Astrocyte (in vitro differentiated cells and primary cell): ENCODE measurements at regions not wholly inside any gene's neighbourhood (a gene's known extent, or its start where the extent isn't known, plus 50 kb on each side); places are given as distances from the start of the nearest gene placed in this dataset.
"Not testable (repeated sequence)": the region's sequence is repeated elsewhere in the genome, so short reads cannot be mapped to it uniquely, and the experiment has no call there.

Experiments
- DNase-seq: peaks from one replicate; pipeline ENCODE4 v3.0.0-alpha.2; 2010; ENCODE audit warnings: low read depth
- FAIRE-seq: peaks from 2 replicates; lab custom pipeline; 2011; peaks lifted over from hg19 to GRCh38; lab: Jason Lieb, UNC
- H2AFZ ChIP-seq: 2 replicates; pipeline ENCODE4 v1.6.0; 2012; ENCODE audit warnings: low read depth, low read length, inconsistent platforms
- H3K27ac ChIP-seq: 2 replicates; pipeline ENCODE4 v1.5.1; 2011; ENCODE audit warnings: low read depth, low read length, inconsistent platforms
- H3K27me3 ChIP-seq: 2 replicates; pipeline ENCODE4 v1.6.0; 2011; ENCODE audit warnings: low read length, inconsistent platforms; ENCODE audit not compliant: insufficient read depth
- H3K36me3 ChIP-seq: 2 replicates; pipeline ENCODE4 v1.5.1; 2011; ENCODE audit warnings: low read length, inconsistent platforms; ENCODE audit not compliant: insufficient read depth
- H3K4me1 ChIP-seq: 2 replicates; pipeline ENCODE4 v1.5.1; 2011; ENCODE audit warnings: low read length, inconsistent platforms; ENCODE audit not compliant: insufficient read depth
- H3K4me2 ChIP-seq: 2 replicates; pipeline ENCODE4 v1.6.0; 2012; ENCODE audit warnings: low read length, inconsistent platforms
- H3K4me3 ChIP-seq: 2 replicates; pipeline ENCODE4 v1.5.1; 2011; ENCODE audit warnings: low read depth, mild to moderate bottlenecking, low read length, inconsistent platforms; ENCODE audit not compliant: insufficient read depth
- H3K79me2 ChIP-seq: 2 replicates; pipeline ENCODE4 v1.6.0; 2012; ENCODE audit warnings: mild to moderate bottlenecking, low read length, inconsistent platforms; ENCODE audit not compliant: insufficient read depth
- H3K9ac ChIP-seq: 2 replicates; pipeline ENCODE4 v1.6.0; 2012; ENCODE audit warnings: mild to moderate bottlenecking, low read length, inconsistent platforms
- H3K9me3 ChIP-seq: 2 replicates; pipeline ENCODE4 v1.5.1; 2012; ENCODE audit warnings: low read depth, mild to moderate bottlenecking, low read length, inconsistent platforms; ENCODE audit not compliant: insufficient read depth
- H4K20me1 ChIP-seq: 2 replicates; pipeline ENCODE4 v1.6.0; 2012; ENCODE audit warnings: low read length, inconsistent platforms; ENCODE audit not compliant: insufficient read depth
- H3K27ac Mint-ChIP-seq: one replicate; pipeline ENCODE4 v1.8.0; 2021; ENCODE audit warnings: mild to moderate bottlenecking, mixed read lengths; ENCODE audit not compliant: unreplicated experiment
- H3K27me3 Mint-ChIP-seq: one replicate; pipeline ENCODE4 v1.8.0; 2021; ENCODE audit warnings: low read depth, mixed read lengths; ENCODE audit not compliant: unreplicated experiment
- H3K36me3 Mint-ChIP-seq: one replicate; pipeline ENCODE4 v1.8.0; 2021; ENCODE audit warnings: low read depth, mixed read lengths; ENCODE audit not compliant: unreplicated experiment
- H3K4me1 Mint-ChIP-seq: one replicate; pipeline ENCODE4 v1.8.0; 2021; ENCODE audit warnings: low read depth, mixed read lengths; ENCODE audit not compliant: unreplicated experiment
- H3K4me3 Mint-ChIP-seq: one replicate; pipeline ENCODE4 v1.8.0; 2021; ENCODE audit warnings: mild to moderate bottlenecking, moderate library complexity, mixed read lengths; ENCODE audit not compliant: unreplicated experiment
- H3K9me3 Mint-ChIP-seq: one replicate; pipeline ENCODE4 v1.8.0; 2021; ENCODE audit warnings: mild to moderate bottlenecking, mixed read lengths; ENCODE audit not compliant: unreplicated experiment
- CTCF ChIP-seq: IDR thresholded peaks from 2 replicates; pipeline ENCODE4 v1.5.1; 2011; ENCODE audit warnings: low read depth, mild to moderate bottlenecking, inconsistent platforms, low read length, moderate library complexity; ENCODE audit not compliant: insufficient read depth
- EZH2 ChIP-seq: IDR thresholded peaks from 2 replicates; pipeline ENCODE4 v1.6.1; 2012; ENCODE audit warnings: mild to moderate bottlenecking, low read length, inconsistent platforms; ENCODE audit not compliant: insufficient read depth

DNA sequence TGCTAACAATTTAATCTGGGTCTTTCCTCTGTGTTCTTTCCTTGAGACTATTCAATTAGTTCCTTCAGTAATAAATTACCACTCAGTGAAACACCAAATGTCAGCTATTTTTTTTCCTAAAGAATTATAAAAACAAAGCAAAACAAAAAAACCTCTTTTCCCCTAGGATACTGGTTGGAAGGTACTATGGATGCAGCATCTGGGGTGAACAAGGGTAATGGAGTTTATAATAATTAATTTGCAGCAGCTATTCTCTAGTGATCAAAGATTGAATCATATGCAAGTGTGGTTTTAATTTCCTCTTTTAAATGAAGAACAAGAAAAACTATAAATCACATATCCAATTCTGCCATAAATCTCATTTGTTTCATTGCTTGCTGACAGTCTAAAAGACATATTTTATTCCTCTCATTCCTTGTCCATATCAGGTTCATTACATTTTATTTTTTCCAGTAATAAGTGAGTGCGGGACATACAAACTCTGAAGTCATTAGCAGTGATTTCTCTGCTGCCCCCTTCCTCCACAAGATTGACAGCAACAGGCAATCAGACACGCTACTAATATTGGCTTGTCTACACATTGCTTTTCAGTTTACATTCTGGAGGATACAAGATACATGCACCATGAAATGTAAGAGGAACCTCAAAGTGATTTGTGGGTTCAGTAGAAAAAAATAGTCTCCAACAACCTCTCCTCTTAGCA is 1093.4 kb upstream of the SLIT2 start:
- no peak overlapping the region for H3K4me3 ChIP-seq
- no peaks in the 10 kb centered on the region for H4K20me1 ChIP-seq
- Mint-ChIP-seq H3K9me3 (peaks cover 13% of the 10 kb centered on the region), H3K36me3 (peaks cover 2% of the 10 kb centered on the region), H3K27ac (no peak overlapping the region), H3K27me3 (no peaks in the 10 kb centered on the region), H3K4me1 (no peaks in the 10 kb centered on the region), H3K4me3 (no peak overlapping the region)
- no peak overlapping the region for H3K27ac ChIP-seq
- DNase-seq: no peak
- H3K9ac ChIP-seq: no peak overlapping the region
- no peaks in the 10 kb centered on the region for H3K36me3 ChIP-seq
- H3K79me2 ChIP-seq: no peaks in the 10 kb centered on the region
- no peaks in the 10 kb centered on the region for H3K4me1 ChIP-seq
- TF ChIP-seq EZH2: no peak
- no peak for TF ChIP-seq CTCF
- no peak overlapping the region for H2AFZ ChIP-seq
- H3K27me3 ChIP-seq: no peaks in the 10 kb centered on the region
- FAIRE-seq: no peak
- H3K9me3 ChIP-seq: no peaks in the 10 kb centered on the region
- H3K4me2 ChIP-seq: no peak overlapping the region

GRCh38 chr4:19156786-19157185 is 1094.9 kb upstream of the SLIT2 start:
- H2AFZ ChIP-seq: no peak overlapping the region
- FAIRE-seq: no peak
- Mint-ChIP-seq H3K27ac (no peak overlapping the region), H3K4me1 (no peaks in the 10 kb centered on the region), H3K9me3 (peaks cover 13% of the 10 kb centered on the region), H3K4me3 (no peak overlapping the region), H3K36me3 (peaks cover 2% of the 10 kb centered on the region), H3K27me3 (no peaks in the 10 kb centered on the region)
- no peak overlapping the region for H3K27ac ChIP-seq
- H3K4me3 ChIP-seq: no peak overlapping the region
- no peaks in the 10 kb centered on the region for H3K79me2 ChIP-seq
- no peaks in the 10 kb centered on the region for H3K27me3 ChIP-seq
- H3K4me1 ChIP-seq: no peaks in the 10 kb centered on the region
- no peaks in the 10 kb centered on the region for H3K36me3 ChIP-seq
- no peak for TF ChIP-seq EZH2
- TF ChIP-seq CTCF: no peak
- no peak overlapping the region for H3K9ac ChIP-seq
- H3K4me2 ChIP-seq: no peak overlapping the region
- no peaks in the 10 kb centered on the region for H4K20me1 ChIP-seq
- no peaks in the 10 kb centered on the region for H3K9me3 ChIP-seq
- DNase-seq: no peak

GRCh38 chr4:19155568-19155967 is 1096.1 kb upstream of the SLIT2 start:
- Histone ChIP-seq H4K20me1 (no peaks in the 10 kb centered on the region), H3K27me3 (no peaks in the 10 kb centered on the region), H3K9ac (no peak overlapping the region), H3K4me2 (no peak overlapping the region), H2AFZ (no peak overlapping the region), H3K36me3 (no peaks in the 10 kb centered on the region), H3K79me2 (no peaks in the 10 kb centered on the region), H3K27ac (no peak overlapping the region), H3K9me3 (no peaks in the 10 kb centered on the region), H3K4me3 (no peak overlapping the region), H3K4me1 (no peaks in the 10 kb centered on the region)
- TF ChIP-seq EZH2 (no peak), CTCF (no peak)
- no peaks in the 10 kb centered on the region for H3K4me1 Mint-ChIP-seq
- no peaks in the 10 kb centered on the region for H3K27me3 Mint-ChIP-seq
- no peak overlapping the region for H3K27ac Mint-ChIP-seq
- DNase-seq (no peak), FAIRE-seq (no peak)
- peaks cover 13% of the 10 kb centered on the region for H3K9me3 Mint-ChIP-seq
- peaks cover 2% of the 10 kb centered on the region for H3K36me3 Mint-ChIP-seq
- no peak overlapping the region for H3K4me3 Mint-ChIP-seq

DNA sequence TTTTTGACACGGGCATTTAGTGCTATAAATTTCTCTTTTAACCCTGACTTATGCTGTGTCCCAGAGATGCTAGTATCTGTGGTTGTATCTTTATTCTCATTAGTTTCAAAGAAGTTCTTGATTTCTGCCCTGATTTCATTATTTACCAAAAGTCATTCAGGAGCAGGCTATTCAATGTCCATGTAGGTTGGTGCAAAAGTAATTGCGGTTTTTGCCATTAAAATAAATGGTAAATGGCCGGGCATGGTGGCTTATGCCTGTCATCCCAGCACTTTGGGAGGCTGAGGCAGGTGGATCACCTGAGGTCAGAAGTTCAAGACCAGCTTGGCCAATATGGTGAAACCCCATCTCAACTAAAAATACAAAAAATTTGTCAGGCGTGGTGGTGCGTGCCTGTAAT is 1097.4 kb upstream of the SLIT2 start:
- H3K9ac ChIP-seq, H3K36me3 ChIP-seq, H3K79me2 ChIP-seq, H3K27ac ChIP-seq, H3K36me3 Mint-ChIP-seq, H3K4me3 Mint-ChIP-seq, H2AFZ ChIP-seq, H3K27ac Mint-ChIP-seq, H3K4me1 ChIP-seq, FAIRE-seq, H3K27me3 ChIP-seq, H3K9me3 ChIP-seq, H3K4me3 ChIP-seq, H4K20me1 ChIP-seq, H3K4me2 ChIP-seq, H3K27me3 Mint-ChIP-seq, H3K4me1 Mint-ChIP-seq, DNase-seq: not testable (repeated sequence)
- peaks cover 13% of the 10 kb centered on the region for H3K9me3 Mint-ChIP-seq
